NT2/D1 (cell line): ENCODE measurements at regions not wholly inside any gene's neighbourhood (a gene's known extent, or its start where the extent isn't known, plus 50 kb on each side); places are given as distances from the start of the nearest gene placed in this dataset.
A peak's percentile ranks its signal among the peaks of the same experiment; 100 is the strongest.

Experiments used
- DNase-seq: peaks from one replicate; pipeline ENCODE4 v3.0.0-alpha.2; 2011; ENCODE audit warnings: low read depth, low spot score
- H3K27me3 ChIP-seq: 2 replicates; pipeline ENCODE4 v1.6.0; 2011; ENCODE audit warnings: mild to moderate bottlenecking; ENCODE audit not compliant: insufficient read length, insufficient read depth
- H3K36me3 ChIP-seq: 2 replicates; pipeline ENCODE4 v1.6.1; 2011; ENCODE audit warnings: mild to moderate bottlenecking, low read length, mixed read lengths; ENCODE audit not compliant: insufficient read depth, insufficient read length
- H3K4me1 ChIP-seq: 2 replicates; pipeline ENCODE4 v1.5.1; 2011; ENCODE audit not compliant: insufficient read depth, insufficient read length
- H3K4me3 ChIP-seq: 2 replicates; pipeline ENCODE4 v1.5.1; 2011; ENCODE audit warnings: low read depth; ENCODE audit not compliant: insufficient read length
- H3K9ac ChIP-seq: 2 replicates; pipeline ENCODE4 v1.6.0; 2011; ENCODE audit warnings: low read depth; ENCODE audit not compliant: insufficient read length
- H3K9me3 ChIP-seq: 2 replicates; pipeline ENCODE4 v1.5.1; 2011; ENCODE audit warnings: mild to moderate bottlenecking, low read length; ENCODE audit not compliant: insufficient read depth
- SUZ12 ChIP-seq: IDR thresholded peaks from 2 replicates; pipeline ENCODE4 v1.6.1; 2011; ENCODE audit not compliant: insufficient read length, insufficient read depth; ENCODE audit errors: extremely low read depth
- YY1 ChIP-seq: IDR thresholded peaks from 2 replicates; pipeline ENCODE4 v1.6.1; 2011; ENCODE audit not compliant: insufficient read length, insufficient read depth
- ZNF274 ChIP-seq: IDR thresholded peaks from 2 replicates; pipeline ENCODE4 v1.6.1; 2011; ENCODE audit warnings: mild to moderate bottlenecking, low read depth, low read length

DNA sequence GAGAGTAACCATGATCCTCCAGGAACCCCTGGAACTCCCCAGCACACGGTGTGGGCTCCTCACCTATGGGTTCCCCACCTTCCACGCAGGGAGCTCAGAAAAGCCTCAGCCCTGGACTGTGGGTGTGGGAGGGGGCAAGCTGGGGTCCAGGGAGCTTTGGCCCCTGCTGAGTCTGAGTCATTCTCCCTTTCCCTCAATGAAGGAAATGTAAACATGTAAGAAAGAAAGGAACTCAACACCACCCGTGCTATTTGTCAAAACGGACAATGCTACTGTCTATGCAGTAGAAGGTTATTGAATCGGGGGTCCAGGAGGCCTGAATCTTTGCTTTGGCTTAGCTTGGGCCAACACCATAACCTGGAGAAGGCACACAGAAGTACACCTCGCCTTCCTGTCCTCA, 222.8 kb downstream of the PMP22 start:
- H3K4me3 ChIP-seq = no peak overlapping the region
- H3K4me1 ChIP-seq = no peaks in the 10 kb centered on the region
- H3K36me3 ChIP-seq = no peaks in the 10 kb centered on the region
- no peaks in the 10 kb centered on the region for H3K27me3 ChIP-seq
- no peak for TF ChIP-seq ZNF274
- no peak for TF ChIP-seq YY1
- no peak for TF ChIP-seq SUZ12
- no peak overlapping the region for H3K9ac ChIP-seq
- DNase-seq = no peak
- no peaks in the 10 kb centered on the region for H3K9me3 ChIP-seq

GRCh38 chr17:15039366-15039765, 225.8 kb downstream of the PMP22 start:
- H3K4me1 ChIP-seq = no peaks in the 10 kb centered on the region
- H3K9me3 ChIP-seq = no peaks in the 10 kb centered on the region; the same call in 1 of the 2 replicates
- no peaks in the 10 kb centered on the region for H3K36me3 ChIP-seq
- no peak for TF ChIP-seq YY1
- no peak for TF ChIP-seq ZNF274
- no peak for TF ChIP-seq SUZ12
- no peak overlapping the region for H3K4me3 ChIP-seq
- no peaks in the 10 kb centered on the region for H3K27me3 ChIP-seq
- H3K9ac ChIP-seq = no peak overlapping the region
- DNase-seq = no peak

DNA sequence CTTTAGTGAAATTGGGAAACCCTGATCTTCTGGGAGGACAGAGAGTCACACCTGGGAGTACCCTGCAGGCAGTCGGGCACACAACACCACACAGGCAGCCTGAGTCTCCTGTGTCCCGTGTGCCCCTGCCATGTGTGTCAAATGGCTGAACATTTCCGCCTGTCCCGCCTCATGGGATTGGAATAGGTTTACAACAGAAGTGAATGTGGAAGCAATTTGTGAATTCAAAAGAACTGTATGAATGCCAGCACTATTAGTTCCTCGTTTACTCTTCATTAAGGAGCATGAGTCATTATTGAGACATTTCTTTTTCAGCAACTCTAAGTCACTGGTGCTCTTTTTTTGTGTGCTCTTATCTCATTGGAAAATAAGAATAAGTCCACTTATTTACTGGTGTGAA, 226.5 kb downstream of the PMP22 start:
- TF ChIP-seq YY1 (no peak), ZNF274 (no peak), SUZ12 (no peak)
- H3K4me1 ChIP-seq = no peaks in the 10 kb centered on the region
- DNase-seq = no peak
- no peaks in the 10 kb centered on the region for H3K36me3 ChIP-seq
- H3K27me3 ChIP-seq = no peaks in the 10 kb centered on the region
- no peak overlapping the region for H3K9ac ChIP-seq
- H3K9me3 ChIP-seq = no peaks in the 10 kb centered on the region; the same call in 1 of the 2 replicates
- H3K4me3 ChIP-seq = no peak overlapping the region

DNA sequence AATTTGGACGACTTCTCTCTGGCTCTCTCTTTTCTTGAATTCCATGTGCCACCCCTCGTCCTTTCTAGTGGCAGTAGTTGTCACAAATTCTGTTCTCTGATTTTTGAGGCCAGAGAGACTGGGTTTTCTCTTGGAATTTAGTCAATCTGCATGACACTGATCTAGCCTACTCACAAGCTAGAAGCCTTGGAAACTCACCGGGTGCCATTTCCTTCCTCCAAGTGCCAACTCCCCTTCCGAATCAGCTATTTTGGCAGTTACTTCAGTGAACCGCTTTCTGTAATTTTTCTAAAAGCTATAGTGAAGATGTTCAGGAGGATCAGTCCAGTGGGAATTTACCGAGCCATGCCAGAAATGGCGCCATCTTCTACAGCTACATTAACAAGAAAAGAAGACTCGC, 228.9 kb downstream of the PMP22 start:
- TF ChIP-seq YY1 (no peak), SUZ12 (no peak), ZNF274 (no peak)
- no peaks in the 10 kb centered on the region for H3K27me3 ChIP-seq
- peak; percentile 69 for DNase-seq
- H3K4me3 ChIP-seq = no peak overlapping the region
- no peaks in the 10 kb centered on the region for H3K4me1 ChIP-seq
- no peaks in the 10 kb centered on the region; the same call in 1 of the 2 replicates for H3K9me3 ChIP-seq
- no peak overlapping the region for H3K9ac ChIP-seq
- no peaks in the 10 kb centered on the region for H3K36me3 ChIP-seq

DNA sequence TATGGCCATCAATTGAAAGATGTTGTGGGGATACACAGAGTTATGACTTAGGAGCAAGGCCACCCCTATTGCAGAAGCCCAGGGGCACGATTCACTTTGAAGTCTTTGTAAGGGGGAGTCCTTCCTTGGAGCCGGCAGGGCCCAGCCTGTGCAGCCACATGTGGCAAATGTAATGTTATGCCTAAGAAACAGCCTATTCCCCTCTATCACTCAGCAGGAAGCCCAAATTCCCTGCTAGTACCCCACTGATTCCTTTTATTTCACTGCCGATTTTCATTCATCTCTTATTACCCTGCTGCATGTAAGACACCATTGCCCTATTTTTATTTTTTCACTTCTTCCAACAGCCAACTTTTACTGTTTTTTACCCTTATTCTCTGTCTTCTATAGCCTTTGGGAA, 233.2 kb downstream of the PMP22 start:
- H3K36me3 ChIP-seq = no peaks in the 10 kb centered on the region
- no peaks in the 10 kb centered on the region for H3K4me1 ChIP-seq
- H3K4me3 ChIP-seq = no peak overlapping the region
- no peaks in the 10 kb centered on the region for H3K27me3 ChIP-seq
- no peaks in the 10 kb centered on the region; the same call in 1 of the 2 replicates for H3K9me3 ChIP-seq
- H3K9ac ChIP-seq = no peak overlapping the region
- no peak for TF ChIP-seq SUZ12
- no peak for TF ChIP-seq YY1
- TF ChIP-seq ZNF274 = no peak
- no peak for DNase-seq

DNA sequence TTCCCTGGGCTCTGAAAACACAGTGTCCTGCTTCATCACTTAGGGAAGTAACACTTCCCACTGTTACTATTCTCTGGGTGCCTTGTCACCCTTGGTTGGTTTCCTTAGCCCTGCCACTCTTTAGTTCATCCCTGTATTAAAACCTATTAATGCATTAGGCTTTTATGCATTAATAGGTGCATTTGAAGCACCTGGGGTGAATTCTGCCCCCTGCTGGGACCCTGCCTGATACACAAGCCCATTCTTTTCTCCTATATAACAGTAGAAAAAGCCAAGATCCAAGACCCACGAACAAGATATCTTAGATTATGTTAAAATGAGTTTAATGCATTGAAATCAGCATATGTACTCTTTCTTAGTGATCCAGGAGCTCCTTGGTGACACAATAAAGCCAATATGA, 235.7 kb downstream of the PMP22 start:
- no peaks in the 10 kb centered on the region for H3K27me3 ChIP-seq
- DNase-seq = no peak

DNA sequence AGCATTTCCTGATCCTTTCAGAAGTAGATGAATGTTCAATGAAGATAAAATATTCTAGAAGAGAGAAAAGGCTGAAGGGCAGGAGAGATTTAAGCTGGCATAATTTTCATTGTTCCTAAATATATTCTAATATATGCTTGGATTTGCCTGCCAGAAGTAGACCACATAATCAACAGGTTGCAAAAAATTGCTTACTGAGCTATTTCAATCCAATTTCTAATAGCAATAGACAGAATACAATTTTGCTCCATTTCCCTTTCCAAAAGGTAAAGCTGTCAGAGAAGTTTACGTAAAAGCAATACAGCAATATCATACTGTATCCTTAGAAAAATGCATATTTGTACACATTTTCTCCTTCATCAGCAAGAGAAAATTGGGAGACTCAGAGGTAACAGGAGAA, 237.3 kb downstream of the PMP22 start:
- H3K4me1 ChIP-seq = no peaks in the 10 kb centered on the region
- DNase-seq = no peak
- no peak for TF ChIP-seq ZNF274
- TF ChIP-seq YY1 = no peak
- TF ChIP-seq SUZ12 = no peak
- H3K9ac ChIP-seq = no peak overlapping the region
- no peaks in the 10 kb centered on the region for H3K9me3 ChIP-seq
- no peaks in the 10 kb centered on the region for H3K36me3 ChIP-seq
- H3K4me3 ChIP-seq = no peak overlapping the region
- H3K27me3 ChIP-seq = no peaks in the 10 kb centered on the region

More for the DNA sequence above, 235.7 kb downstream of the PMP22 start:
- no peaks in the 10 kb centered on the region for H3K4me1 ChIP-seq
- H3K9me3 ChIP-seq = no peaks in the 10 kb centered on the region
- no peak overlapping the region for H3K4me3 ChIP-seq
- H3K9ac ChIP-seq = no peak overlapping the region
- H3K36me3 ChIP-seq = no peaks in the 10 kb centered on the region
- TF ChIP-seq YY1 (no peak), ZNF274 (no peak)

DNA sequence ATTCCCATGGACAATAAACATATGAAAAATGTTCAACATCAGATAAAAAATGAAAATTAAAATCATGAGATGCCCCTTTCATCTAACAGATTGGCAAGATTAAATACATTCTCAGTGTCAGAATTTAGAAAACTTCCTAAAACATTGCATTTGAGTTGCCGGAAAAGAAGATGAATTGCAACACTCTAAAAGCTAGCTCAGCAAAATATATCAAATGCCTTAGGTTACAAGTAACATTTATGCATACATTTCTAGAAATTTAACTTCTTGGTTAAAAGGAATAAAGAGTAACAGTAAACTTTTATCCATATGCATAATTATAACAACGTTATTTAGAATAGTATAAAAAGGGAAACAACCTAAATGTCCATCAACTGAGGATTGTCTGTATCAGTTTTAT, 239.0 kb downstream of the PMP22 start:
- no peak for DNase-seq
- H3K36me3 ChIP-seq = no peaks in the 10 kb centered on the region
- no peaks in the 10 kb centered on the region; the same call in 1 of the 2 replicates for H3K9me3 ChIP-seq
- no peaks in the 10 kb centered on the region for H3K27me3 ChIP-seq
- H3K4me3 ChIP-seq = no peak overlapping the region
- TF ChIP-seq SUZ12 (no peak), YY1 (no peak), ZNF274 (no peak)
- H3K9ac ChIP-seq = no peak overlapping the region
- no peaks in the 10 kb centered on the region for H3K4me1 ChIP-seq
